ENCODE measurements at regions not wholly inside any gene's neighbourhood (a gene's known extent, or its start where the extent isn't known, plus 50 kb on each side); places are given as distances from the start of the nearest gene placed in this dataset.

- no peaks in the 10 kb centered on the region for H3K27me3 ChIP-seq (ENCODE audit: control insufficient read depth, insufficient read depth, low read length)
- H3K9ac ChIP-seq (ENCODE audit: insufficient read depth, low read length) = peak overlapping the region; percentile 1
- no peaks in the 10 kb centered on the region for H3K9me3 ChIP-seq (ENCODE audit: control insufficient read depth, insufficient read depth, low read depth, low read length)
- H3K79me2 ChIP-seq (ENCODE audit: control insufficient read depth, insufficient read depth, low read length) = no peaks in the 10 kb centered on the region
- TF ChIP-seq EZH2 (IDR thresholded peaks at IDR 0.05; ENCODE audit: low read length, missing control alignments) = no peak
- TF ChIP-seq, protein P1, sequence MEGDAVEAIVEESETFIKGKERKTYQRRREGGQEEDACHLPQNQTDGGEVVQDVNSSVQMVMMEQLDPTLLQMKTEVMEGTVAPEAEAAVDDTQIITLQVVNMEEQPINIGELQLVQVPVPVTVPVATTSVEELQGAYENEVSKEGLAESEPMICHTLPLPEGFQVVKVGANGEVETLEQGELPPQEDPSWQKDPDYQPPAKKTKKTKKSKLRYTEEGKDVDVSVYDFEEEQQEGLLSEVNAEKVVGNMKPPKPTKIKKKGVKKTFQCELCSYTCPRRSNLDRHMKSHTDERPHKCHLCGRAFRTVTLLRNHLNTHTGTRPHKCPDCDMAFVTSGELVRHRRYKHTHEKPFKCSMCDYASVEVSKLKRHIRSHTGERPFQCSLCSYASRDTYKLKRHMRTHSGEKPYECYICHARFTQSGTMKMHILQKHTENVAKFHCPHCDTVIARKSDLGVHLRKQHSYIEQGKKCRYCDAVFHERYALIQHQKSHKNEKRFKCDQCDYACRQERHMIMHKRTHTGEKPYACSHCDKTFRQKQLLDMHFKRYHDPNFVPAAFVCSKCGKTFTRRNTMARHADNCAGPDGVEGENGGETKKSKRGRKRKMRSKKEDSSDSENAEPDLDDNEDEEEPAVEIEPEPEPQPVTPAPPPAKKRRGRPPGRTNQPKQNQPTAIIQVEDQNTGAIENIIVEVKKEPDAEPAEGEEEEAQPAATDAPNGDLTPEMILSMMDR (conservative IDR thresholded peaks at IDR 0.05 in 1 of 2, IDR thresholded peaks at IDR 0.05 in 1 of 2; ENCODE audit: low read depth in 1 of 2, low read length in 2 of 2) = no peak
- H4K20me1 ChIP-seq (ENCODE audit: control insufficient read depth, extremely low read depth, insufficient read depth, low read length) = no peaks in the 10 kb centered on the region
- no peaks in the 10 kb centered on the region for H3K36me3 ChIP-seq (ENCODE audit: control insufficient read depth, insufficient read depth, low read length)
- no peak overlapping the region for H3K4me3 ChIP-seq (replicated peaks in 1 of 4; ENCODE audit: control extremely low read depth in 1 of 4, insufficient read depth in 1 of 4, low read depth in 3 of 4, low read length in 4 of 4)
- no peak overlapping the region for H3K4me2 ChIP-seq (ENCODE audit: extremely low read depth, insufficient read depth, low read length)
- H3K4me1 ChIP-seq (ENCODE audit: control insufficient read depth, extremely low read depth, insufficient read depth, low read length) = peaks cover 10% of the 10 kb centered on the region
- no peak overlapping the region for H3K27ac ChIP-seq (ENCODE audit: insufficient read depth, low read length)
- DNase-seq (ENCODE audit: low read depth in 2 of 2) = peak; percentile 47 to 91
- H2AFZ ChIP-seq (ENCODE audit: low read length) = no peak overlapping the region
Observed at GRCh38 chr15:69854521-69855181, 243.1 kb downstream of the TLE3 start.

DNA sequence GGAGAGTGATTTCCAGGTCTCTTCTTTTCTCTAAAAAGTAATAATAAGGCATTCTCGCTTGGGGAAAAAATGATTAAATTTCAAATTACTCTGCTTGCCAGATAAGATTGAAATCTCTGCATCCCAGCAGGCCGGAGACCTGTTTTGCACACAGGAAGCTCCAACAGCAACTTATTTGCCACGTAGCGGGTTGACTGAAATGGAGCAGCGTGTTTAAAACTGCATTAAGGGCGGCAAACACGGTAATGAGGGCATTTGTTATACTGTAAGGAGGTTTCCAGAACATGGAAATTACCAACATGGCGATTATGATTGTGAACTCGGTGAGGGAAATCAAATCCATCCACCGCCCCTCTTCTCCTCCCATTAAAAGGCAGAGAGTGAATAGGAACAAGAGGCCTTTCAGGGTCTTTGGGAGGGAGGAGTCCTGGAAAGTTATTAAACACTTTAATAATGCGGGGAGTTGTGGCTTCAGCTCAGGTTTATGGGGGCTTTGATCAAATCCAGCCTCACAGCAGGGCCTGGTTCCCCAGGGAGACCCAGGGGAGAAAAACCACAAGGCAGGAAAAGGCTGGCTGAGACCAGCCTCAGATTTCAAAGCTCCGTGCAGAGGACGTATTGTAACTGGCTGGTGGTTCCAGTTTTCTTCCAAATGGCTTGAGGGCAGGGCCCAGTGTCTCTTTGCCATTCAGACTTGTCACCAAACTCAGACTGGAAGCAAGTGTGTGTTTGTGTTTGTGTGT is 242.3 kb downstream of the TLE3 start:
- H3K27ac ChIP-seq (ENCODE audit: insufficient read depth, low read length) = no peak overlapping the region
- H3K9ac ChIP-seq (ENCODE audit: insufficient read depth, low read length) = no peak overlapping the region
- H2AFZ ChIP-seq (ENCODE audit: low read length) = no peak overlapping the region
- no peaks in the 10 kb centered on the region for H3K27me3 ChIP-seq (ENCODE audit: control insufficient read depth, insufficient read depth, low read length)
- no peaks in the 10 kb centered on the region for H4K20me1 ChIP-seq (ENCODE audit: control insufficient read depth, extremely low read depth, insufficient read depth, low read length)
- no peaks in the 10 kb centered on the region for H3K9me3 ChIP-seq (ENCODE audit: control insufficient read depth, insufficient read depth, low read depth, low read length)
- no peaks in the 10 kb centered on the region for H3K79me2 ChIP-seq (ENCODE audit: control insufficient read depth, insufficient read depth, low read length)
- no peak for TF ChIP-seq EZH2 (IDR thresholded peaks at IDR 0.05; ENCODE audit: low read length, missing control alignments)
- H3K4me2 ChIP-seq (ENCODE audit: extremely low read depth, insufficient read depth, low read length) = no peak overlapping the region
- peaks cover 10% of the 10 kb centered on the region for H3K4me1 ChIP-seq (ENCODE audit: control insufficient read depth, extremely low read depth, insufficient read depth, low read length)
- no peak for DNase-seq (ENCODE audit: low read depth in 2 of 2)
- H3K4me3 ChIP-seq (replicated peaks in 1 of 4; ENCODE audit: control extremely low read depth in 1 of 4, insufficient read depth in 1 of 4, low read depth in 3 of 4, low read length in 4 of 4) = no peak overlapping the region
- no peaks in the 10 kb centered on the region for H3K36me3 ChIP-seq (ENCODE audit: control insufficient read depth, insufficient read depth, low read length)

DNA sequence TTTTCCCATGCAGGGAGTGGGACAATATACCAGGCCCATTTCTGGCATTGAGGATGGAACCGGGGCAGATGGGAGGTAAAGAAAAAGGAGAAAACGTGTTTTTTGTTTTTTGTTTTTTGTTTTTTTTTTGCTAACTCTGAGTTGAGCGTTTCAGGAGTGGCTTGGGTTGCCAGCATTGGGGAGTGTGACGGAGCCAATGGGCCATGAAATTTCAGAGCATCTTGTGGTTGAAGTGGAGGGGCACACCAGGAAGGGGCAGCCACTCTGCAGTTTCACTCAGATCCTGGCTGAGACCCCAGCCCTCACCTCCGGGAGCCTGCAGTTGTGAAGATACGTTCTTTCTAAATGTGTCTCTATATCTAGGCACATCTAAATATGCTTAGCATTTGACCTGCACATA is 240.5 kb downstream of the TLE3 start:
- no peak overlapping the region for H3K27ac ChIP-seq (ENCODE audit: insufficient read depth, low read length)
- H3K9me3 ChIP-seq (ENCODE audit: control insufficient read depth, insufficient read depth, low read depth, low read length) = no peaks in the 10 kb centered on the region
- no peaks in the 10 kb centered on the region for H3K36me3 ChIP-seq (ENCODE audit: control insufficient read depth, insufficient read depth, low read length)
- no peaks in the 10 kb centered on the region for H3K79me2 ChIP-seq (ENCODE audit: control insufficient read depth, insufficient read depth, low read length)
- H3K27me3 ChIP-seq (ENCODE audit: control insufficient read depth, insufficient read depth, low read length) = no peaks in the 10 kb centered on the region
- TF ChIP-seq, protein P1 (conservative IDR thresholded peaks at IDR 0.05 in 1 of 2, IDR thresholded peaks at IDR 0.05 in 1 of 2; ENCODE audit: low read depth in 1 of 2, low read length in 2 of 2) = no peak
- TF ChIP-seq EZH2 (IDR thresholded peaks at IDR 0.05; ENCODE audit: low read length, missing control alignments) = no peak
- no peak overlapping the region for H3K9ac ChIP-seq (ENCODE audit: insufficient read depth, low read length)
- DNase-seq (ENCODE audit: low read depth in 2 of 2) = no peak
- no peak overlapping the region for H3K4me2 ChIP-seq (ENCODE audit: extremely low read depth, insufficient read depth, low read length)
- no peak overlapping the region for H3K4me3 ChIP-seq (replicated peaks in 1 of 4; ENCODE audit: control extremely low read depth in 1 of 4, insufficient read depth in 1 of 4, low read depth in 3 of 4, low read length in 4 of 4)
- peaks cover 10% of the 10 kb centered on the region for H3K4me1 ChIP-seq (ENCODE audit: control insufficient read depth, extremely low read depth, insufficient read depth, low read length)
- H2AFZ ChIP-seq (ENCODE audit: low read length) = no peak overlapping the region
- H4K20me1 ChIP-seq (ENCODE audit: control insufficient read depth, extremely low read depth, insufficient read depth, low read length) = no peaks in the 10 kb centered on the region
